COR-L47 (cell line): ENCODE measurements at regions not wholly inside any gene's neighbourhood (a gene's known extent, or its start where the extent isn't known, plus 50 kb on each side); places are given as distances from the start of the nearest gene placed in this dataset.

Source experiments
- DNase-seq: peaks from one replicate; lab custom pipeline; 2025; lab: John Stamatoyannopoulos, UW

DNA sequence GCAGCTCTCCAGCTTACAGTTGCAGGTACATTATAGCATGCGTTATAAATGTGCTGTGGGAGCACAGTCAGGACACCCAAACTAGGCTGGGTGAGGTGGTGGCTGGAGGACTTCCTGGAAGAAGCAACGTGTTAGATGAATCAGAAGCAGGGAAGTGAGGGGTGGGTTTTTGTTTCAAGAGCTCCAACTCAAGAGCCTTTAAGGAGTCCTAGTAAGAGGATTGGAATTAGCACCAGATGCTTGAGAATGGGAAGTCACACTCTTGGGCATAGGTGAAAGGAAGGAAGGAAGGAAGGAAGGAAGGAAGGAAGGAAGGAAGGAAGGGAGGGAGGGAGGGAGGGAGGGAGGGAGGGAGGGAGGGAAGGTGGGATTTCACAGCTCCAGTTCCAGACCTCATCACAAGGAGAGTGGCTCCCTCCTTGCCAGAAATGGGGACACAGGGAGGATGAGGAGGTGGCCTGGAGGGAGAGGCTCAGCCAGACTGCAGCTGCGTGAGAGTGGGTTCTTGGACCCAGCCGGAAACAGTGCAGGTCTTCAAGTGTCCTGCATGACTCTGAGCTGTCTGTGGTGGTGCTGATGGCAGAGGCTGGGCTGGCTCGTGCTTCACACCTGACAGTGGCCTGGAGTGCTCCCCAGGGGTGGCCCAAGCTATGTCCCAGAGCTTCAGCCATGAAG is 115.7 kb upstream of the GSC start:
- DNase-seq: no peak

DNA sequence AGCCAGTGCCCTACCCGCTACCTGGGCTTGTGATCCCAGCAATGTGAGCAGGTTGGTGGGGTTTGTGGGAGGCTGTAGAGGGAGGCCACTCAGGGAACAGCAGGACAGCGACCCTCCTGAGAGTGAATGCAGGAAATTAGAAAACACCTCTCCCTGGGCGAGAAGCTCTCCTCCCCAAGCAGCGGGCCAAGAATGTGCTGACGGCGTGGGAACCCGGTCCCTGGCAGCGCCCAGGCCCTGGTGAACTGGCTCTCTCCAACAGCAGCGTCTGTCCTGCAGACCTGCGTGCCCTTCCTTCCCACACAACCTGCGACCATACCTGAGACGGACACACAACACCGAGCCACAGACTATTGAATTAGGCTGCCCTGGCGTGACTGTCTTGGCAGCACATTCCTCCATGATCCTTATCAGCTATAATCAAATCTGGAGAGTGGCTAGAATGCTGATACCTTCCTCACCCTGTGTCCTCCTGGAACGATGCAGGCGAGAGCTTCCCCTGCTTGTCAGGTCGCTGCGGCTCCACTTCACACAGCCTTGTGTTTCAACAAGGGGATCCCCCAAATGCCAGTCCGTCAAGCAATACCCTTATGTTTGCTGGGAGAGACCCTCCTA is 114.8 kb upstream of the GSC start:
- DNase-seq: no peak

DNA sequence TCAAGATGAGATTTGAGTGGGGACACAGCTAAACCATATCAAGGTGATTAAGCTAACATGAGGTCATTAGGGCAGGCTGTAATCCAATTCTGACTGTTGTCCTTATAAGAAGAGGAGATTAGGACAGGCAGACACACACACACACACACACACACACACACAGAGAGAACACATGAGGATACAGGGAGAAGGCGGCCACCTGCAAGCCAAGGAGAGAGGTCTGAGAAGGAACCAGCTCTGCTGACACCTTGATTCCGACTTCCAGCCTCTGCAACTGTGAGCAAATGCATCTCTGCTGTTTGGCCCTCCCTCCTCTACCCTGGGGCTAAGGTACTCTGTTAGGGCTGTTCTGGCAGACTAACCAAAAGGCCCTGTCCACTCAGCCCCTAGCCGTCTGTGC is 112.5 kb upstream of the GSC start:
- no peak for DNase-seq

DNA sequence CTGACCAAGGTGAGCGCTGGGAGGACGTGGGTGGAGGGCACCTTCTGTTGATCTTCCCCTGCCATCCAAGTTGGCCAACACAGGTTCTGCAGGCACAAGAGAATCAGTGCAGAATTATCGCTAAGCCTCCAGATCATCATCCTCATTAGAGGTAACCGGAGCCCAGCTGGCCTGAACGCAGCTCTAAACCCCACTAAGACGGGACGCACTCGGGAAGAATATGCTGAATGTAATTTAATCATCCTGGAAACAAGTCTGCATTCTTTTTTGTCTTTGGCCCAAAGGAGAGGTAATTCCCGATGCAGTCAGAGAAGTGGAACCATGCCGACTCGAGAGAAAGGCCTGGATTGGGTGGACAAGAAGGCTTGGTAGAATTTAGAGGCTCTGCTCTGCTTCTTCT is 111.0 kb upstream of the GSC start:
- no peak for DNase-seq

DNA sequence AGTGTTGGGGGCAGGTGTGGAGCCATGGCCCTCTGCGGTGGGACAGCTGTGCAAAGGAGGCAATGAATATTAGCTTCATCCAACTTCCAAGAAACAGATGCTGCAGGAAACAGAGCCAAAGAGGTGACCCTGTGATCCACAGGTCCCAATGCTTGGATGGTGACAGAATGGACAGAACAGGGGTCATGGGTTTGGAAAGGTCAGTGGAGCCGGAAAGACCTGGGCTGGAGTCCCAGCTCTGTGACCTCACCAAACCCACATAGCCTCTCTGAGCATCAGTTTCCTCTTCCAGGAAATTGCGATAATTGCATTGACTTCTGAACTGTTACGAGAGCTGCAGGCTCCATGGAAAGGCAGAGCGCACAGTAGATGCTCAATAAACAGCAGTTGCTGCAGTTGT is 110.2 kb upstream of the GSC start:
- DNase-seq: no peak

DNA sequence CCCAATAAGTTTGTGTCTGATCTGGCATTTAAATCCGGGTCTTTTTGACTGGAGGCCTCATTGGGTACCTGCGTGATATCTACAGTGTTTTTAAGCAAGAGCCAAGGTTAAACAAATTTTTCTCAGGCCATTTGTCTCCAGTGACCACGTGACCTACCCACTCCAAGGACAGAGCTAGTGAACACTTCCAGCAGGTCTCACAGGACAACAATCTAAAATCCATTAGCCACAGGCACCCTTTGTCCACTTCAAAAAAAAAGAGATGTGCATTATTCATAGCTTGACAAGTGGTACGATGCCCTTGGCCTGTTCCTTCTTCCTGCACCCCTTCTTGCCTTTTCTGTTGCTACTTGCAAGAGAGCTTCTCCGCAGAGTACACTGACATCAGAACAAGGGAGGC is 109.6 kb upstream of the GSC start:
- DNase-seq: no peak

DNA sequence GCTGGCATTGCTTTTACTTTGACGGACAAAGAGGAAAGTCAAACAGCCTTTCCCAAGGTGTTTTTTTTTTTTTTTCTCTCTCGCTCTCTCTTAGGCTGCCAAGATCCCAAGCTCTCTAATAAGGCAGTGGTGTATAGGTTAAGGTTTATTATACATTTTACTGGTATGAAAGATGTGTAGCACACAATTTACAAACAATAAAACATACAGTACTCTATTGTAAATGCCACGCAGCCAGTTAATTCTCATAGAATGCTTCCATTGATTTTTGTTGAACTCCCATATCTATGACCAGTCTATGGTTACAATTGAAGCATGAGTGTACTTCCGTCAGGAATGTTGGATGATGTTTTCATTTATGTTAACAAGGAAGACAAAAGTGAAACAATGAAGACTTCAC is 106.4 kb upstream of the GSC start:
- DNase-seq: no peak

DNA sequence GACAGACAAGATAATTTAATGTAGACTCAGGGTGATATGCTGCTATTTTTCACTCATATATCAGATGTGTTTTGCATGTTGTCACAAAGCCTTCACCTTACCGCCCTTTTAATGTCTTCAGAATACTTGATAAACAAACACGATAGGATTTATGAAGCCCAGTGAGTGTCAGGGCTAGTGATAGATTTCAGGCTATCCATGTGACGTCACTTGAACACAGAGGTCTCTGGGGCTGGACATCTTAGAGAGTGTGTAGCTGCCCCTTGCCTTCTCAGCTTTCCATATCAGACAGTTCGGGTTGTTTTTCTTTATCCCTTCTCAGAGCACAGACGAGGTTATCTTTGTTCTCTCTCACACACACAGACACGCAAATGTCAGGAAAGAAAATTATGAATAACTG is 105.3 kb upstream of the GSC start:
- DNase-seq: no peak

DNA sequence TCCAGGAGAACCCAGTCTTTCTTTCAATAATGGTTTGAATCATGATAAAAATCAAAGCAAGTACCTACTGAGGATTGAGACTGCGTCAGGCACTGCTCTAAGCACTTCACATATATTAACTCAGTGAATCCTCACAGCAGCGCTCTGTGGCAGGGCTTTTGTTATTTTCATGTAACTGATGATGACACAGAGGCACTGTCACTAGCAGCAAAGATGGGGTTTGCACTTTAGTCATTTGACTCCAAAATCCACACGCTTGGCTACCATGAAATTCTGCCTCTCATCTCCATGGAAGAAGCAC is 98.8 kb upstream of the GSC start:
- DNase-seq: no peak

DNA sequence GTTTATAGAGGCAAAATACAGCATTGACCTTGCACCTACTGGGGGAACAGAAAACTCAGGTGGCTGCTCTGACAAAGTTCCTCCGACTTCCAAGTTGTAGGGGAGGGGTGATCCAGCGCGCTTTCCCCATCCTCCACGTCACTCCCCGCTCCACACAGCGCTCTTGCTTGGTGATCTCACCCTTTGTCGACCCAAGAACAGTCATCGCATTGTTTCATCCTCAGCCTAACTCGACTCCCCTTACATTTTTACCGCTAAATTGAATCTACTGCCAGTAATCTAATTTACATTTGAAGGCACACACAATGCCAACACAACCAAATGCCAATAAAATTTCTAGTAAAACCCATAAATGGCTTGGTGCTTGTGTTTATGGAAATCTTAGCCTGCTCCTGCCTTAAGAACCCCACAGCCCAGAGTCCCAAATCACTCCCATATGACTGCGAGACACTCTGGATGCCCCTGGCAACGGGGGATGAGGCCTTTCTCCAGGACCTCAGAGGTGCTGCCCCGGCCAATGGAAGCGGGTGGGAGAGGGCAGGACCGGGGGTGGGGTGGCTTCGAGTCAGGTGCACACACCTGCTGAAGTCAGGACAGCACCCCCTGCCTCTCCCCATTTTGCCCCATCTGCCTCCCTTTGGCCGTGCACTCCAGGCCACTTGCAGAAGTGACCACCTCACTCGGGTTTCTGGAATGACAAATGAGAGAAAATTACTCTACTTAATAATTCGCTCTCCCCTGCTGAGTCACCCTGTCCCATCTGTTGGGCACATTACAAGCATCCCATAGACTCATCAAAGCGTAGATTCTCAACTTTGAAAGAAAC is 98.2 kb upstream of the GSC start:
- DNase-seq: no peak

DNA sequence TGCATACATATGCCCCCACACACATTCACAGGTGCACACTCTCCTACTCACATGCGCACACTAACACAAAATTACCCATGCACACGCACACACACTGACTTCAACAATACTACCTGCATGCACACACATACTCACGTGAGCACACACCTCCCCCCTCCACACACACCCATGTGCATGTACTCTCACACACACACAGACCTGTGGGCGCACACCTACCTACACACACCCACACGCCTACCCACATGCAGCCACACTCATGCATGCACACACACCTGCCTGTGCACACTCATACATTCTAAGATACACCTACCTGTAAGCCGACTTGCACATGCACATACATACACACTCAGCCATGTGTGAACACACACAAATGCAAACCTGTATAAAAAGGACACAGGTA is 97.3 kb upstream of the GSC start:
- DNase-seq: no peak

DNA sequence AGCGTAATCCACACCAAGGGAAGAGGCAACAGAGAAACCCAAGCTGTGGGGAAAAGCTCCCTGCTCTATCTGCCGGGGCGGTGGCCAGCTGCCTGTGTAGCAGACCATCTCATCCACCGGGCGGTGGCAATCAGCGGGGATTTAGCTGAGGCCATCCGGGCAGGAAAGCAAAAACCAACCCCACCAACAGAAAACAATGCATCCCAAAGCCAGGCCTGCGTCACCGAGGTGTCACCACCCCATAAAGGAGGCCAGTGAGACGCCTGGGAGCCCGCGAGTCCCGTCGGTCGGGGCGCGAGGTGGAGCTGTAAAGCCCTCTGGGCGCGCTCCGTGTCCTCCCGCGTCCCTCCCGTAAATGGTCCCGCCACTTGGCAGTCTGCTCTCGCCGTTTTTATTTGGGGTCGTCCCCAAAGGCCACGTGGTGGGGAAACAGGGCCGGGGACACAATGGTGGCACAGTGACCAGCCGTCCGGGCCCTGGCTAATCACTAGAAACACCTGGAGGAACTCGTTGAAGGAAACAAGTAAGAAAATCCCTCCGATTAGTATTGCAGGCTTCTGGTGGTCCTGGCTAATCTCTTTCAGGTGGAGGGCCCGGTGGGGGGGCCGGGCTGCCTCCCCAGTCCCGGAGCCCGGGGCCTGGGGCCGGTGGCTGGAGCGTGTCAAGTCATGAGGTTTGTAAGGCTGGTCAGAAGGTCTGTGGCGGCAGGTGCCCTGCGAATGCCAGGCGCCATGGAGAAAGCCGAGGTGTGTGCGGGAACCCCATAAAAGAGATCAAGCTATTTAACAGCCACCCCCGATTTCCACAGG is 94.7 kb upstream of the GSC start:
- no peak for DNase-seq

DNA sequence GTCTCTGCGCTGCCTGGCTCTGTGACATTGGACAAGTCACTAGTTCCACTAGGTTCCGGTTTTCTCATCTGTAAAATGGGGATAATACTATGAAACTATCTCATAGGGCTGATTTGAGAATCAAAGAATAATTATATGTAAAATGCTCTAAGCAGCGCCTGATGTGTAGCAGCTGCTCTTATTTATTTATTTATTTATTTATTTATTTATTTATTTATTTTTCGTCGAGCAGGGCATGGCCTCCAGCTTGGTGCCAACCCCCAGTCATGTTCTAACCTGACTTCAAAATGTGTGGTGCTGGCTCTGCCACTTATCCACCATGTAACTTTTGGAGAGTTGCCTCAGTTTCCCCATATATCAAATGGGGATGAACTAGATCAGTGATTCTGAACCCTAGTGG is 93.5 kb upstream of the GSC start:
- no peak for DNase-seq

DNA sequence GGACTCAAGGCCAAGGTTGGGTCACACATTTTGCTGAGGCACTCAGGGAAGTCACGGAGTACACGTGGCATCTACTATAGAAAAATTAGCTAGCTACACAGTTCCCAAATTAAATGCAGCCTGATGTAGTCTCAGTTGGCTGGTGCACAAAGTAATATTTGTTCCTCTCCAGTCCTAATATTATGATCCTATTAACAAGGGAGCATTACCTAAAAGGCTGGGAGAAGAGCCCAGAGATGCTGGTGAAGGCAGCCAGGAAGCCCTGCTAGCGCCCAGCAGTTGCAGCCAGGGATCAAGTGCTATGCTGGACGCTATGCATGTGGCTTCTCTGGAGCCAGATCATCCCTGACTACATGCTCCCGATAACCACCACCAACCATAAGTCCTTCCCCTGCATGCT is 88.0 kb upstream of the GSC start:
- no peak for DNase-seq

DNA sequence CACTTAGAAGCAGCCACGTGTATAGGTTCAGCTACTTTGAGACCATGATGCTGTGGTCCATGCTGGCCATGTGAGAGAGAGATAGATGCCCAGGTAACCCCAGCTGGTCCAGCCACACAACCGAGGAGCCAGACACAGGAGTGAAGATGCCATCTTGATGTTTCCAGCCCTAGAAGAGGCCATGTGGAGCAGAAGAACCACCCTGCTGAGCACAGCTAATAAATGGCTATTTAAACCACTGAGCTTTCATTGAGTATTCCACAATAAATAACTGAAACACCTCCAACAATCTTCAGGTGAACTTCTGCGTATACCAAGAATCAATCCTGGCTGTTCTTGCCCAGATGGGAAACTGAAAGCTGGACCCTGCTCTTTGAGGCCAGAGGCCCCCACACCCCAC is 84.0 kb upstream of the GSC start:
- no peak for DNase-seq

DNA sequence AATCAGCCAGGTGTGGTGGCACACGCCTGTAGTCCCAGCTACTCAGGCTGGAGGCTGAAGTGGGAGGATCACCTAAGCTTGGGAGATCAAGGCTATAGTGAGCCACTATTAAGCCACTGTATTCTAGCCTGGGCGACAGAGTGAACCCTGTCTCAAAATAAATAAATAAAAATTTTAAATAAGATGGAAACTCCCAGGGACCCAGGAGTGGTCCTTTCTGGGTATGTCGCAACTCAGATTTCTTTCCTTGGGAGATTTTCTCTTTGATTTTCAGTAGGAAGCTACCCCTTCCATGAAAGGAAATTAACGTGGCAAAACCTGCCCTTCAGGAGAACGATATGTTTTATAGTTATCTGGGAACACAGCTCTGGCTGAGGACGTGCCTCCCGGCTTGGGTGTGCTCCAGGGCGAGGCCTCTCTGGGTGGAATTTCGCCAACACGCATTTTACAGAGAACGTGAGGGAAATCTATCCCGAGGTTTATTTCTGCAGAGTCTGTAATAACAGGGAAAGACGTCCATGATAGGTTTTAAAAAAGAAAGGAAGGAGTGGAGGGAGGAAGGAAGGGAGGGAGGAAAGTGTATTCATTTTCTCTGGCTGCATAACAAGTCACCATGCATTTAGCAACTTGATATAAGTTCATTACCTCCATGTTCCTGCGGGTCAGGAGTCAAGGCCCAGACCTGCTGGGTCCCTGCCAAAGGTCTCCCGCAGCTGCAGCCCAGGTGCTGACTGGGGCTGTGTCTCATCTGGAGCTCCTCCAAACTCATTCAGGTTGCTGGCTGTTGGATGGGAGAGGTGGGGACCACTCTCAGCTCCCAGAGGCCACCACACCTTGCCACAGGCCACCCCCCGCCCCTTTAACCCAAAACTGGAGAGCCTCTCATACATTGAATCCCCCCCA is 80.6 kb upstream of the GSC start:
- DNase-seq: no peak

DNA sequence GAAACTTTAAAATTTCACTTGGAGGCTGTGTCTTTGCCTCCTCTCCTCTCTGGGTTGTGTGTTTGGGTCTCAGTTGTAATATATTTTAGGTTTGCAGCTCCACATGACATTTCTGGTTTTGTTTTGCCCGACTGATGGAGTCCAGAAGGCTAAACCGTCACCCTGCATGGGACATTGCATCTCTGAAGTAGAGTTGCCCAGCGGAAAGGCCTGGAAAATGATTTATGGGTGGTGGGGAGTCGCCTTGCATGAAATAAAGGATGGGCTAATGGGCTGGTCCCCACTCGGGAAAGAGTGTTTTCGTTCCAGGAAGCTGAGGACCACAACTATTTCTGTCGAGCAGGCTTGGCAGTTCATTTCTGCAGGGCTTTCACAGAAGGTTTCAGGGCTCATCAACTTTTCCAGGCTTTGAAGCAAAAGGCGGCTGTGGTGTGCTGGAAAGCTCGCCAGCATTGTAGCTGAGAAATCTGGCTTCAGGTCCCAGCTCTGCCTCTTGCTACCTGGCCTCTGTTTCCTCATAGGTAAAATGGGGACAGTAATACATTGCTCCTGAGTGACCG is 74.8 kb upstream of the GSC start:
- no peak for DNase-seq

DNA sequence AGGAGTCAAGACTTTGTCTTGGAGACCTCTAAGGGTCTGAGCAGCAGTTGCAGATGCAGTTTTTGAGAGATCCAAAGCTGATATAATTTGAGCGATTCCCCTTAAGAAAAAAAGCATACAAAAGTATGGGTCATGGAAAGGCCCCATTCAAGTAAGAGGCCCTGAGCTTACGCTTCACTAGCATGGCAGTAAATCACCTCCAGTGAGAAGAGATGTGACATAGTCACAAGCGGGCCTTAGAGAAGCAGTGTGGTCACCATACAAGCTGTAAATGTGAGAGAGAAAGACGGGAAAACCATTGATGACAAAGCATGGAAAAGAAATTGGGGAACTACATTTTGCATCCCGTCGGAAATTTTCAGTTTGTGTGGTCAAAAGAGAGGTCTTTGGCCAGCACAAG is 70.6 kb upstream of the GSC start:
- no peak for DNase-seq

DNA sequence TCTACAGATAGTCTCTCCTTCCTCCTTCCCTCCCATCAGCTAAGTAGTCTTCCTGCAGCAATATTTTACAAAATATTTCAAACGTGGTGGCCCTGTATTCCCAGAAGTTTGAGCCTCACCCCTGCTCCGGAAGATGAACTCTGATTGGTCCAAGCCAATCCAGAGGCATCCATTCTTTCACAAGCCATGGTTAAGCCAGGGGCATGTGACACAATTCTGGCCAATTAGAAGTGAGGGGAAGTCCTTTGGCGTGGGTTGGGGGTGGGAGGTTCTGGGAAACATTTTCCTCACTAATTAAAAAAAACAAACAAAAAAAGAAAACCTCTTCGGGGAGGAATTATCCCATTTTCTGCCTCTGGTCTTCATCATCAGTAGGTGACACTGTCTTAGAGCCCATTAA is 69.4 kb upstream of the GSC start:
- no peak for DNase-seq

DNA sequence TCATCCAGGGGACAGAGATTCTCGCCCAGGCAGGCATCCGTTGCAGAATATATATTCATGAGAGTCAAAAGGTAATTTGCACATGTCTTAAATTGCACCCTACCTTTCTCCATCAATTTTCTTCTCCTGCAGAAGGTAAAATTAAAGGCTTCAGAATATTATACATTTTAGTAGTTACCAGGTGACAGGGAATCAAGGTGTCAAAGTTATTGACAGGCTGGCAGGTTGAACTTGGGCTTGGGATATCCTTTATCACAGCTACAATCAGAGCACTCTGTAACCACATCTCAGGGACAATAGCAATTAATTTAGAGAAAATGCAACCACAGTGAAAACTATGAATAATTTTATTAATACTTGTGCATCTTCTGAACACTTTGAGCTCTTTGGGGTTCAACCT is 66.9 kb upstream of the GSC start:
- DNase-seq: no peak

DNA sequence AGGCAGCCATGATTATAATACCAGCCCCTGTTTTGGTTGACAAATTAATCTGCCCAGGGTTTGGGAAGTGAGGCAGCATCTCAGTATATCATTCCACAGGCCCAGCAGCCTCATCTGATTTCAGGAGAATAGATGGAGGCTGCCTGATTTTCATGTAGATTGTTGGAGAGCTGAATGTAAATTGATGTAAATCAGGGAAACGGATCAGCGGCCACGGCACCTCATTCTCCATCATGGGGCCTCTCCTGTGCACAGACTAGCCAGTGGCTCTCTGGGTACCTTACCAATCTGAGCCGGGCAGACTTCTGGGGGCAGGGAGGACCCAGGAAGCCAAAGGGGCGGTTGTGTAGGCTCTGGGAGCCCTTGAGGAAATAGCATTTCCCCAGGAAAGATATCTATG is 63.7 kb upstream of the GSC start:
- DNase-seq: no peak

DNA sequence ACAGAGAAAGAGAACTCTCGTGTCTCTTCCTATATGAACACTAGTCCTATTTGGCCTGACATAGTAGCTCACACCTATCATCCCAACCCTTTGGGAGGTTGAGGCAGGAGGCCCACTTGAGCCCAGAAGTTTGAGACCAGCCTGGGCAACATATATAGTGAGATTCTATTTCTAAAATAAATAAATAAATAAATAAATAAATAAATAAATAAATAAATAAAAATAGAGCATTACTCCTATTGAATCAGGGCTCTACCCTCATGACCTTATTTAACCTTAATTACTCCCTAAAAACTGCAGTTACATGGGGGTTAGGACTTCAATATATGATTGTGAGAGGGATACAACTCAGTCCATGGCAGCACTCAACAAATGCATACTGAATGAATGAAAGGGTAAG is 61.2 kb upstream of the GSC start:
- no peak for DNase-seq
